Activated gamma-delta T cell treated with anti-CD3 and anti-CD28 coated beads, Interleukin-2, amount 50 U/mL, for 16 hours (primary cell): ENCODE measurements at regions not wholly inside any gene's neighbourhood (a gene's known extent, or its start where the extent isn't known, plus 50 kb on each side); places are given as distances from the start of the nearest gene placed in this dataset.

ENCODE experiments used
- DNase-seq: peaks from one replicate; pipeline ENCODE4 v3.0.0-alpha.2; 2020; ENCODE audit warnings: low read depth

DNA sequence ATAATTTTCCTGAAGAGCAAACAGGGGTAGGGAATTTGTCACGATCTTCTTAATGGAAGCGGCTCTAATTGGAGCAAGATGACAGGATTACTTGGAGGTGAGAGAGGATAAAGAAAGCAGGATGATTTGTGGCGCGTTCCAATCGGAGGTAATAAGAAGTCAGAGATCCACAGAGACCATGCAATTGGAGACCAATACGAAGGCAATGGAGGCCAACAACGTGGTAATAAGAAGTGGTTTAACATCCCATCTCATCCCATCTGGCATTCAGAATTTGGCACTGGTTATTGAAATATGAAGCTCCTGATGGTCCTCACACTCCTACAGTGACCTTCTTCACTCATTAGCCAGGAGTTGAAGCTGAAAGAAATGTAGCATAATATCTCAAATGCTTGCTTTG is 130.6 kb downstream of the DLEU7 start:
- no peak for DNase-seq

DNA sequence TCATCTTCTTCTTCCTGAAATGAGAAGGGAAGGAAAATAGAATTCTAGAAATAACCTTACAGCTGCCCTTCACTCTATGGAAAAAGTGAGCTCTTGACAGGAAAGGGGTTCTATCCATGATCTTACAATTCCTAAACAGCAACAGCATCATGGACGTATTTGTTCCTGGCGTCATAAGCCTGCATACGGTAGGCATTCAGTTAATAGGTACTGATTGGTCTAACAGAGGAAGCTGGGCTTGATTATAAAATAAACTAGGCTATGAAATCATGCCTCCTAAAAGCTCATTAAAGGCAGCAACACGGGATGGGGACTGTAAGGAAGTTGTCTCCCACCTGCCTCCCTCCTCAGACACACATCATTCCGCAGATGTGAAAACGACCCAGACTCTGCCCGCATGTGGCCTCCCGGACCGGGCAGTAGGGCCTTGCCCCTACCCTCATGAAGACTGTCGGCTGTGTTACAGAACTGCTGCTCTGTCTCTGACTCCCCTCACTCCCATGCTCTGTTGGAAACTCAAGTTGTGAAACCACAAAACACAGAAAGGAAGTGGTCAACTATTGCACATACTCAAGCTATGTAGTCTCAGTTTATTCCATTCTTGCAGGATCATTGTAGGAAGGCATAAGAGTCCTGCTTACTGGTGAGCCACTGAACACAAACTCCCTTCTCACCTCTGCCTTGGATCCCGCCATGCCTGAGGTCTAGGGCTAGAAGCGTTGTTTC is 129.8 kb downstream of the DLEU7 start:
- DNase-seq: no peak

DNA sequence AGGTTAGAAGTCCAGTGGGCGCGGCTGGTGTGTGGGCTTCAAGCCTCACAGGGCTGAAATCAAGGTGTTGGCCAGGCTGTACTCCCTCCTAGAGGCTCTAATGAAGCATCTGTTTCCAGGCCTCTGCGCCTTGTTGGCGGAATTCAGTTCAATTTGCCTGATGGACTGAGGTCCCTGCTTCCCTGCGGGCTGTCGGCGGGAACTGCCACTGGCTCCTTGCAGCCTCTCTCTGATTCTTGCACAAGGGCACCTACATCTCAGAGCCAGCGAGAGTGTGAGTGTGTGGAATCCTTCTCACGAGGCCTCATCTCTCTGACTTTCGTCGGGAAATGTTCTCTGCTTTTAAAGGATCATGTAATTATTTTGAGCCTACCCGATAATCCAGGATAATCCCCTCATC is 128.6 kb downstream of the DLEU7 start:
- DNase-seq: no peak

DNA sequence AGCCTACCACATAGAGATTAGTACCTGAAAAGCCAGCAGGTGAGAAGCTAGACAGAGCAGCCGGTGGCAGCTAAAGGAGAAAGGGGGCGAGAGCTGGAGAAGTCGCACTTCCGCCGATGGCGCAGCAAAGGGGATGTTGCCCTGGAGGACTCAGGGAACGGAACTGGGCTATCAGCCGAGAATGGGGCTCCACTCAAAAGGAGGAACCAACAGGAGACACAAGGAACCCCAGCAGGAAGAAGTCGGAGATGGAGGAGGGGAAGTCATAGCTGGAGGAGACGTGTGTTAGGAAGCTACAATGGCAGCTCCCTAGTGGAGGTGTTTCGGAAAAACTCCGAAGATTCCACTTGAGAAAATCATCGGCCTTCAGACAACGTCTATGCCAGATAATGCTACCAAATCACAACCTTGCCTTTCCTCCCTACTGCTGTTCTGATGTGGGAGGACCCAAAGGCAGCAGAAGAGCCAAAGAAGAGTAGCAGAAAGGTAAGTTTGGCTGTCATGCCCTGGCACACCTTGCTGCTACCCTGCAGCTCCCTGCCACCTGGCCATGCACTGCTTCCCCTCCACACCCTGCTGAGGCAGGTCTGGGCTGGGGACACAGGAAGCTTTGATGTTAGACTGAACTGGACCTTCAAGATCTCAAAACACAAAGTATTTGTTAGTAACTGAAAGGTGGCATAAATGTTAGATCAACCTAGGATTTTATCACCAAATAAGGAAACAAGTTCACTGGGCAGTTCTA is 127.9 kb downstream of the DLEU7 start:
- no peak for DNase-seq

DNA sequence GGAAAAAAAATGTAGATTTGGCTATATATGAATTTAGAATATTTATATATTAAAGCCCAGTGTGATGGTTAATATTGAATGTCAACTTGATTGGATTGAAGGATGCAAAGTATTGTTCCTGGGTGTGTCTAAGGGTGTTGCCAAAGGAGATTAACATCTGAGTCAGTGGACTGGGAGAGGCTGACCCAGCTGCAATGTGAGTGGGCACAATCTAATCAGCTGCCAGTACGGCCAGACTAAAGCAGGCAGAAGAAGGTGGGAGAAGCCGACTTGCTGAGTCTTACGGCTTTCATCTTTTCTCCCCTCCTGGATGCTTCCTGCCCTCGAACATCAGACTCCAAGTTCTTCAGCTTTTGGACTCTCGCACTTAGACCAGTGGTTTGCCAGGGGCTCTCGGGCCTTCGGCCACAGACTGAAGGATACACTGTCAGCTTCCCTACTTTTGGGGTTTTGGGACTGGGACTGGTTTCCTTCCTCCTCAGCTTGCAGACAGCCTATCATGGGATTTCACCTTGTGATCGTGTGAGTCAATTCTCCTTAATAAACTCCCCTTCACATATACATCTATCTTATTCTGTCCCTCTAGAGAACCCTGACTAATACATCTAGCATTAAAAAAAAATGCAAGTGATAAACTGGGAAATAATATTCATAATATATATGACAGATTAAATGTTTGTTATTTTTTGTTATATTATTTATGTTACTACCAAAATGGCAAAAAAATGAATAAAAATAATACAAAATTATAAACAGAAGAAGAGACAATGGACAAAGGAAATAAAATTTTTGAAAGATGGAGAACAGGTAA is 122.4 kb downstream of the DLEU7 start:
- no peak for DNase-seq

DNA sequence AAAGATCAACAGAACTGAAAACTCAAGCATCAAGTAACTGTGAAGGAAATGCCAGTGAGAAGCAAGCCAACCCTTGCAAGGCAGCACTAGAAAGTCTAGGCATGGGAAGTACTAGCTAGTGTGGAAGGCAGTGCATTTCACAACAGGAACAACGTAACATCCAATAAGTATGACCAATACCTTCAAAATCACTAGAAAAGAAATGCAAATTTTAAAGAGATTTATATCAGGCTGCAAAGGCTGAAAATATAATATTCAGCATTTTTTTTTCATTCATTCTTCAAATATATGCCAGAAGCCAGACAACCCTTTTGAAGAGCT is 121.9 kb downstream of the DLEU7 start:
- DNase-seq: no peak

DNA sequence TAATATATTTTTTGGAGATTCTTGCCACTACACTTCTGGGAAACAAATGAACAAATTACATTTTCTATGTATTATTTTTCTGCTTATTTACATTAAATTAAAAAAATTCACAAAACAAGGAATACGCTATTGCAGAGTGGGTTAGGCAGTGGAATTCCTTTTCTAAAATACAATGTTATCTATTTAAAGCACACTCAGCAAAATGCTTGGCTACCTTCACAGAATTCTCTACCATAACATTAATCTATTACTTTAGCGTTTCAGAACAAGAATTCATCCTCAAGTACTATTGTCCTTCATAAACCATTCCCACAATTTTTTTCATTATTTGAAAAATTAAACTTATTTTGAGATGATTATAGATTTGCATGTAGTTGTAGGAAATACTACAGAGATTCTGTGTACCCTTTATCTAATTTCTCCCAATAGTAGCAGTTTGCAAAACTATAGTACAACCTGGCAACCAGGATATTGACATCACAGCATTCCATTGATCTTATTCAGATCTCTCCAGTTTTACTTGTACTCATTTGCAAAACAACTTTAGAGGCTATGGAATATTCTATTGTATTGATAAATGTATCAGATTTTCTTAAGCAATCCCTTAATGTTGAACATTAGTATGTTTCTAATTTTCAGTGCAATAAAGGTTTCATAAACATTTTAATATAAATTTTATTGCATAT is 120.9 kb downstream of the DLEU7 start:
- no peak for DNase-seq

DNA sequence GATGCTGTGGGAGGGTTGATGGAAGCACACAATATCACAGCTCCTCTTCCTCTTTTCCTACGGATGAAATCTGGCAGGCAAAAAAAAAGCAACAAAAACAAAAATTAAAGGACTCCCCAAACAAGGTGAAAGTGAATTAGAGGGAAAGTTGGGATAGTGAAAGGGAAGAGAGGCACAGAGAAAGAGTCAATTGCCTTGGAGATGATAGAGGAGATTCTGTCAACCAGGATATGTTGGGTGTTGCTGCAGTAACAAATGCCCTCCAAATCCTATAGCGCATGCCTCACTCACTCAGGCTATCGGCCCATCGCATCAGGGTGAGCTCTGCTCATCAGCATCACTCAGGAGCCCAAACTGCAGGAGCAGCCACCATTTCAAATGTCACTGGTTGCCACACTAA is 119.1 kb downstream of the DLEU7 start:
- DNase-seq: no peak

DNA sequence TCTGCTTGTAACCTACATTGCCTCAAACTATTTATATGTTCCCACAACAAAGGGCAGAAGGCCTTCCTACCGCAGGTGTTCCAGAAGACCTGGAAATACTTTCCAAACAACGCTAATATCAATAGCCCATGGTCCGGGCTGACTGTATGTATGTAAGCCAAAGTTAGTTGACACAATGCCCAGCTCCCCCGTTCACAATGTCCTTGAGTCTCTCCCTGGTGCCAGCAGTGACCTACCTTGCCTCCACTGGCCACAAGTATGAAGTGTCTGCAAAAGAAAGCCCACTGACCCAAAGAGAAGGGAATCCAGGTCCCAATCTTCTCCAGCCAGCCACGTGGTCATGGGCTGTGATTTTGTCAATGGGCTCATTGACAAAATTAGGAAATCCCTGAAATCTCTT is 118.6 kb downstream of the DLEU7 start:
- no peak for DNase-seq

DNA sequence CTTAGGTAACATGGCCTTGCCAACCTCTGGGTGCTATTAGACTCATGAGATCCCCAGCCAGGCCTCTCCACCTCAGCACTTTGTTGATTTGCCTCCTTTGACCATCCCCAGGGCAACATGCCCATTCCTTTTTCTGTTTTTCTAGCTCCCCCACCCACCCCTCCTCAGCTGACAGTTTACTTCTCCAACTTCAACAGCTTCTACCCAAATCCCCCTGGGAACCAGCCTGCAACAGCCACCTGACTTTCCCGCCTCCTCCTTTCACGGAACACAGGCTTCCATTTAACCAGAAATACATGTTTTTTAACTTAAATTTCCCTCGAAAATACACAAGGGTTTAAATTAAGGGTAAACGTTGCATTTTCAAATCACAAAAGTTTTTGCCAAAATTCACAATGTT is 117.3 kb downstream of the DLEU7 start:
- DNase-seq: no peak

DNA sequence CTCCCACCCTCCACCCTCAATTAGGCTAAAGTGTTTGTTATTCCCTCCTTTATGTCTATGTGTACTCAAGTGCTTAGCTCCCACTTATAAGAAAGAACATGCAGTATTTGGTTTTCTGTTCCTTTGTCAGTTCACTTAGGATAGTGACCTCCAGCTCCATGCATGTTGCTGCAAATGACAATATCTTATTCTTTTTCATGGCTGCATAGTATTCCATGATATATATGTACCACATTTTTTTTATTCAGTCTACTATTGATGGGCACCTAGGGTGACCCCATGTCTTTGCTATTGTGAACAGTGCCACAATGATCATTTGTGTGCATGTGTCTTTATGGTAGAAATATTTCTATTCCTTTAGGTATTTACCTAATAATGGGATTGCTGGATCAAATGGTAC is 114.3 kb downstream of the DLEU7 start:
- no peak for DNase-seq

DNA sequence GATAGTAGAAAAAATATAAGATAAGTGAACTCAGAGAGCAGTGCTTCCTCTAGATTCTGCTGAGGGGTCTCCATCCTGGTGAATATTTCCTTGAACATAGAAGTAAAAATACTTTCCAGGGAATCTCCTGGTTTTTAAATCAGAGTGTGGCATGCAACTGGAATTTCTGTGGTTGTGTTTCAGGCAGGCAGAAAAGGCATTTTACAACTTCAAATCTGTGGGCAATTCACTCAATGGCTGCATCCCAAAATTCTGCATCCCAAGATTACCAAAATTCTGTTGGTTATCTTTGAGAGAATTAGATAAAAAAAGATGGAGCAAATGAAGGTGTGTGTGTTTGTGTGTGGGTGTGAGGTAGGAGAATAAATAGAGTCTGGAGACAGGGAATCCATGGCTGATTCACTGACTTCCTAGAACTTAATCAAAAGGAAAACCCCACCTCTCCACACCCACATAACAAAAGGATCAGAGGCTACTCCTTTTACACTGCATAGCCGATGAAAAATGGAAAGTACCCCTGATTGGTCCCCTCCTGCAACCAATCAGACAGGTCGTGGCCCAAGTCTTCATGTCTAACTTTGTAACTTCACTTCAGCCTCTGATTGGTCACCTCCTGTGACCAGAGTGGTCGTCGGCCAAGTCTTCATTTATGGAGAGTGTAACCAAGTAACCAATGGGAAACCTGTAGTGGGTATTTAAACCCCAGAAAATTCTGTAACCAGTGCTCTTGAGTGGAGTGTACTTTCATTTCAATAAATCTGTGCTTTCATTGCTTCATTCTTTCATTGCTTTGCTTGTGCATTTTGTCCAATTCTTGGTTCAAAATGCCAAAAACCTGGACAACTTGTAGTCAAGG is 112.8 kb downstream of the DLEU7 start:
- no peak for DNase-seq

DNA sequence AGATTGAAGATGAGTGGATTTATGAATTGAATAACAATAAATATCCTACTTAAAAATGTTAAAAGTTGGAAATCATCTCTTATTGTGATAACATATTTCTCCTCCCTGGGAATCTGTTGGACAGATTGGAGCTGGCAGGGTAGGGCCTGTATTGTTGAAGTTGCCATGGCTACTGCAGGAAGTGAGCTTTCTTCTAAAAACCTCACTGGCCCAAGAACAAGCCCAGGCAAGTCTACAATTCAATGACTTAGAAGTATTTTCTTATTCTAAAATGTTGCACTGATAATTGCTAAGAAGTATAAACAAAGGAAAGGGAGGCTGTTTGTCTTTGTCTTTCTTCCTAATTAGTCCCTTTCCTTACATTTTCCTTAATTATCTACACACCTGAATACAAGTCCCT is 112.1 kb downstream of the DLEU7 start:
- no peak for DNase-seq

DNA sequence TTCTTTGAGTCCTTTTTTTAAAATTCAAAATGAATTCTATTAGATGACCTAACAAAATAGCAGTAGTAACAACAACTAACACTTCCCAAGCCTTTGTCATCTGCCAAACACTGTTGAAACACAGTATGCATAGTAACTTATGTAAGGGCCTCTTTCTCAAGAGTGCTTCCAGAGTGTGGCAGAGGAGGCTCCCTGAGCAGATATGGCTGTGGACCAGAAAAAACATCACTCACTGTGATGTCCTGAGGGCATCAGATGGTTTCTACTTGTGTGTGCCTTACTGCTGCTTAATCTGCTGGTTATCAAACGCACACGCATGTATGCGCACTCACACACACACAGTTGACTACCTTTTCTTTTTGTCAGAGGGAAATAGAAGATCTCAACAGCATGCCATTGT is 110.8 kb downstream of the DLEU7 start:
- no peak for DNase-seq

DNA sequence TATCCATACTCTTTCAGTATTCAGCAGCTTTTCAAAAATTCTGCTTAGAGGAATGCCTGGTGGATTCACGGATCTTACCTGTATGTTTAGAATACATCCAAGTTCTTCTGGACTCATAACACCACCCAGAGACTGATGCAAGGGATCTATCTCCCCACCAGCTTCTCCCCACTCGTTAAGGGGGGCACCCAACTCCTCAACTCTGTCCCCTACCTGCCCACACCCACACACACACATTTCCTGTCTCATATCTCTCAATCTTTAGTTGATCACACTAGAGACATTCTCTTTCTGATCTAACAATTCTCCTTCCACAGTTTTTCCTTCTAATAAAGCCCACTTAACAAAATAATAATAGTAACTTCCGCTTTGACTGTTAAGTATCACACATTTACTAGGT is 110.1 kb downstream of the DLEU7 start:
- no peak for DNase-seq

DNA sequence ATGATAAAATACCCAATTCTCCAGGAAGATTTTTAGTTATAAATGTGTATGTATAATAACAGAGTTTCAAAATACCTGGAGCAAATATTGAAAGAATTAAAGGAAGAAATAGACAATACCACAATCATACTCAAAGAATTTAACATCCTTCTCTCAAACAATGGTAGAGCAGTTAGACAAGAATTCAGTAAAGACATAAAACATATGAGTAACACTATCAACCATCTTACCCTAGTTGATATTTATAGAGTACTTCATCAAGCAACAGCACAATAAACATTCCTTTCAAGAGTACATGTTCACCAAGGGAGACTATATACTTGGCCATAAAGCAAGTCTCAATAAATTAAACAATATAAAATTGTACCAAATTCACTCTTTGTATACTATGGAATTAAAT is 108.4 kb downstream of the DLEU7 start:
- no peak for DNase-seq

DNA sequence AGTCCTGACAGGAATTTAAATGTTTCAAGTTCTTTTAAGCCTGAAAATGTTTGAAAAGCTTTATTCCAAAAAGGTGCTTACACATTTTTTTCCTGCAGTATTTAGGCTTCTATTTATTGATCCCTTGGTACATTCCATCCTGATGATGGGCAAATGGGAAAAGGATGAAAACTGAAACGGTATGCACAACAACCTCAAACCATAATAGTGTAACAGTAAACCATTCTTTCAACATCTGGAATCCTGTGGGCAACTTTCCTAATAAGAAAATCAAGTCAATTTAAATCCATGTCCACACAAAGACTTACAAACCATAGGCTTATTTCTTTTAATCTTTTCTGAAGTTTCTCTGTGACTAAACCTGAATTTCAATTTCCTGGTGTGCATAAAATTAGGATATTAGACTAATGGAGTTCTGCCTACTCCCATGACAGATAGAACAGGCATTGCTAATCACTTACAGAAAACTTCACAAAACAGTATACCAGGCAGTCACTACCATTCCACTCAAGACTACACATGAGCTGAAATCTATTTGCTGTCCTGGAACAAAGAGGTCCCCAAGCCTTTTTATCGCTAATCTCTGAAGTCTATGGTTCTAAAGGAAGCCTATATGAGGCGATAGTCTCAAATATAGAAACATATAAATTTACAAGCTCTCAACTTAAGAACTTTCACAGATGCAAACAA is 103.3 kb downstream of the DLEU7 start:
- DNase-seq: no peak

DNA sequence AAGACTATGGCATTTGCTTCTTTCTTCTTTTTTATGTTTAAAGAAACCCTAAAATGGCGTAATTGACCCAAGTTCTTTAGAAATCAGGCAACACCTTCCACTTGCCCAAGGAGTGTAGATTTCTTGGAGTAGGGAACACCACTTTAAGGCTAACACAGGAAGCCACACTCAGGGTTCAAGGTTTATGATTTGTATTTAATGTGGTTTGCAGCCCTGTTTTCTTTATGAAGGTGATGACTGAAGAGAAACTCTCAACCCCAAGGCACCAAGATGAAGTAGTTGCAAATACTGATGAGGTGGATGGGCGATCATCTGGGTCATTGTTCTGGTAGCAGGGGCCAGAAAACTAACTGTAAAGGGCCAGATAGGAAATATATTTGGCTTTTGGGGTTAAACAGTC is 101.1 kb downstream of the DLEU7 start:
- no peak for DNase-seq

DNA sequence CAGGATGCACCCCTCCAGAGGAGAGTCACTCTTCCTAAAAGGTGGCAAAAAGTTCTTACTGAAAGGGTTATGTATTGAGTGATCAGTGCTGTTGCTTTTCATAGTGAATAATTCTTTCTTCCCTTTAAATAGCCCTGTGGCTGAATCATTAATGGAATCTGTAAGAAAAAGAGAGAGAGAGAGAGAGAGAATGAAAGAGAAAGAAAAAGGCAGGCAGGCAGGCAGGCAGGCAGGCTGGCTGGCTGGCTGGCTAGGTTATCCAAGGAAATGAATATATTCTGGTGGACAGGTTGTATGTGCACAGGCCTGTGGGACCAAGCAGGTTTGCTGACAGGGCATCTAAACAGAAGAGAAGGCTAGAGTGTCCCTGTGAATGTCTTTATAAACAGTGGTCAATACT is 100.5 kb downstream of the DLEU7 start:
- no peak for DNase-seq

DNA sequence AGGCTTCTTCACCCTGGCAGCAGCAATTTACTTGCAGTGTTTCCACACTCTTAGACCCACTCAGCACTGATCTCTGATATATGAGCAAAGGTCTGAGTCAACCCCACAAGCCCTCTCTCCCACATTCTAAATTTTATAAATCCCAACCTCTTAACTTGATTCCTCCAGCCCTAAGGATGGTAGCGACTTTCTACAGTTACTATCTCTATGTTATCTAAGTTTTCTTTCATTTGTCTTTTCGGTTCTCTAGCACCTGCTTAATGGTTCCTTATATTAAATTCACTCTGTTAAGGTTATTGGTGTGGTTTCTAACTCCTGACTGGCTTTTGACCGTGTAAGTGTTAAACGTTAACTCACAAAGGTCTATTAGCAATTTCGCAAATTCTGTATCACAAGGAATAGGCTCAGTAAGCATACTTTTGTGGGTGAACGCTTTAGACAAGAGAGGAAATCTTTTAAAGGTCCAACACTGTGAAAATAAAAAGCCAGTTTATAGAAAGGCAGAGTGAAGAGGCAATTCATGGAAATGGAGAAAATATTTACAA is 99.3 kb downstream of the DLEU7 start:
- no peak for DNase-seq
